ENCODE measurements at regions not wholly inside any gene's neighbourhood (a gene's known extent, or its start where the extent isn't known, plus 50 kb on each side); places are given as distances from the start of the nearest gene placed in this dataset.

DNA sequence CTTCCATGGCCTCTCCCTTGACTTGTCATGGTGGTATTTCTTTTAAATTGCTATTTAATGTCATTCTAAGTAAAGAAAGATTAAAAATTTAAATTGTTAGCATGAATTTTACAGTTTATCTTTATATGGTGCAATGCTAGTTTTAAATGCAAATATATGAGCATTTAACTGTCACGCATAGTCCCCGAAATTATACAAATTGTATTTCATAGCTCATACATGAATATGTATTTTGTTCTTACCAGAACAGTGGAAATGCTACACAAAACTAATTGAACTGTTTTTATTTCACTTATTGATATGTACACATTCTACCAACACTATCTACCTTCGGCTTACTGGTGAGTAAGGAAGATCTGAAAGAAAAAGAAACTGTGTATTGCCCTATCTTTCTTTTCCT, 125.8 kb downstream of the CARTPT start:
- Histone ChIP-seq H3K4me3 (ENCODE audit: low read length in 2 of 2) (no peak overlapping the region), H3K36me3 (replicated peaks in 1 of 2; ENCODE audit: control insufficient read depth in 2 of 2, insufficient read depth in 2 of 2, low read length in 2 of 2) (no peaks in the 10 kb centered on the region), H4K91ac (ENCODE audit: low read depth, low read length, poor library complexity) (no peak overlapping the region), H3K18ac (ENCODE audit: low read length) (no peak overlapping the region), H3K9me3 (replicated peaks in 1 of 2; ENCODE audit: control insufficient read depth in 2 of 2, insufficient read depth in 1 of 2, low read depth in 1 of 2, low read length in 2 of 2) (peaks cover 4 to 6% of the 10 kb centered on the region in 2 donors), H2BK120ac (ENCODE audit: low read depth, low read length) (no peak overlapping the region), H3K14ac (ENCODE audit: low read length) (no peak overlapping the region), H2AK5ac (ENCODE audit: low read depth, low read length) (no peak overlapping the region), H3K27ac (replicated peaks; ENCODE audit: low read length) (no peak overlapping the region), H3K4me2 (ENCODE audit: insufficient read depth, low read length, poor library complexity, severe bottlenecking) (no peak overlapping the region), H3K27me3 (ENCODE audit: control insufficient read depth in 3 of 3, insufficient read depth in 3 of 3, low read depth in 1 of 3, low read length in 3 of 3) (no peaks in the 10 kb centered on the region), H2BK12ac (ENCODE audit: low read length) (no peak overlapping the region), H3K4ac (ENCODE audit: low read length) (no peak overlapping the region), H3K4me1 (ENCODE audit: control insufficient read depth in 2 of 2, insufficient read depth in 1 of 2, low read depth in 1 of 2, low read length in 2 of 2) (peaks cover 0 to under 1% of the 10 kb centered on the region in 2 donors), H2BK15ac (ENCODE audit: low read length) (no peak overlapping the region), H2BK5ac (ENCODE audit: low read length) (no peak overlapping the region), H3K23ac (ENCODE audit: low read depth, low read length, poor library complexity) (no peak overlapping the region), H3K9ac (ENCODE audit: low read depth, low read length, poor library complexity) (no peak overlapping the region), H4K8ac (ENCODE audit: low read depth, low read length) (no peak overlapping the region), H3K79me1 (ENCODE audit: low read depth, low read length) (no peaks in the 10 kb centered on the region), H2AFZ (ENCODE audit: low read length) (no peak overlapping the region)
- no peak for DNase-seq (ENCODE audit: low spot score)
- no CpG with 5 or more reads among the region's 3 CpGs for WGBS, 2 donors (ENCODE audit: extremely low coverage in 2 of 2, insufficient read length in 2 of 2, insufficient replicate concordance in 1 of 2)

GRCh38 chr5:71859515-71859914, 140.4 kb downstream of the CARTPT start:
- Histone ChIP-seq H3K14ac (ENCODE audit: low read length) (no peak overlapping the region), H3K4me2 (ENCODE audit: insufficient read depth, low read length, poor library complexity, severe bottlenecking) (no peak overlapping the region), H3K4me1 (ENCODE audit: control insufficient read depth in 2 of 2, insufficient read depth in 1 of 2, low read depth in 1 of 2, low read length in 2 of 2) (peaks cover 0 to 4% of the 10 kb centered on the region in 2 donors), H3K9me3 (replicated peaks in 1 of 2; ENCODE audit: control insufficient read depth in 2 of 2, insufficient read depth in 1 of 2, low read depth in 1 of 2, low read length in 2 of 2) (peaks cover 0 to 4% of the 10 kb centered on the region in 2 donors), H2AK5ac (ENCODE audit: low read depth, low read length) (no peak overlapping the region), H3K4ac (ENCODE audit: low read length) (no peak overlapping the region), H3K9ac (ENCODE audit: low read depth, low read length, poor library complexity) (no peak overlapping the region), H3K27ac (replicated peaks; ENCODE audit: low read length) (no peak overlapping the region), H4K91ac (ENCODE audit: low read depth, low read length, poor library complexity) (no peak overlapping the region), H3K18ac (ENCODE audit: low read length) (no peak overlapping the region), H2BK120ac (ENCODE audit: low read depth, low read length) (no peak overlapping the region), H2BK12ac (ENCODE audit: low read length) (no peak overlapping the region), H2BK15ac (ENCODE audit: low read length) (no peak overlapping the region), H3K4me3 (ENCODE audit: low read length in 2 of 2) (no peak overlapping the region), H2AFZ (ENCODE audit: low read length) (no peak overlapping the region), H4K8ac (ENCODE audit: low read depth, low read length) (no peak overlapping the region), H3K36me3 (replicated peaks in 1 of 2; ENCODE audit: control insufficient read depth in 2 of 2, insufficient read depth in 2 of 2, low read length in 2 of 2) (no peaks in the 10 kb centered on the region), H3K27me3 (ENCODE audit: control insufficient read depth in 3 of 3, insufficient read depth in 3 of 3, low read depth in 1 of 3, low read length in 3 of 3) (peaks cover 0 to 4% (median 0%) of the 10 kb centered on the region in 3 experiments), H2BK5ac (ENCODE audit: low read length) (no peak overlapping the region), H3K79me1 (ENCODE audit: low read depth, low read length) (no peaks in the 10 kb centered on the region), H3K23ac (ENCODE audit: low read depth, low read length, poor library complexity) (no peak overlapping the region)
- no CpG with 5 or more reads among the region's 4 CpGs for WGBS, 2 donors (ENCODE audit: extremely low coverage in 2 of 2, insufficient read length in 2 of 2, insufficient replicate concordance in 1 of 2)
- DNase-seq (ENCODE audit: low spot score), result no peak

- Histone ChIP-seq H3K4me2 (ENCODE audit: insufficient read depth, low read length, poor library complexity, severe bottlenecking) (no peak overlapping the region), H3K4me1 (ENCODE audit: control insufficient read depth in 2 of 2, insufficient read depth in 1 of 2, low read depth in 1 of 2, low read length in 2 of 2) (peaks cover 0 to 4% of the 10 kb centered on the region in 2 donors), H3K4ac (ENCODE audit: low read length) (no peak overlapping the region), H3K14ac (ENCODE audit: low read length) (no peak overlapping the region), H3K79me1 (ENCODE audit: low read depth, low read length) (no peaks in the 10 kb centered on the region), H4K91ac (ENCODE audit: low read depth, low read length, poor library complexity) (no peak overlapping the region), H2BK12ac (ENCODE audit: low read length) (no peak overlapping the region), H3K27ac (replicated peaks; ENCODE audit: low read length) (no peak overlapping the region), H2AFZ (ENCODE audit: low read length) (no peak overlapping the region), H2BK5ac (ENCODE audit: low read length) (no peak overlapping the region), H3K36me3 (replicated peaks in 1 of 2; ENCODE audit: control insufficient read depth in 2 of 2, insufficient read depth in 2 of 2, low read length in 2 of 2) (no peaks in the 10 kb centered on the region), H3K18ac (ENCODE audit: low read length) (no peak overlapping the region), H3K9me3 (replicated peaks in 1 of 2; ENCODE audit: control insufficient read depth in 2 of 2, insufficient read depth in 1 of 2, low read depth in 1 of 2, low read length in 2 of 2) (peaks cover 0 to 4% of the 10 kb centered on the region in 2 donors), H3K23ac (ENCODE audit: low read depth, low read length, poor library complexity) (no peak overlapping the region), H2BK120ac (ENCODE audit: low read depth, low read length) (no peak overlapping the region), H3K9ac (ENCODE audit: low read depth, low read length, poor library complexity) (no peak overlapping the region), H2AK5ac (ENCODE audit: low read depth, low read length) (no peak overlapping the region), H2BK15ac (ENCODE audit: low read length) (no peak overlapping the region), H3K4me3 (ENCODE audit: low read length in 2 of 2) (no peak overlapping the region), H3K27me3 (ENCODE audit: control insufficient read depth in 3 of 3, insufficient read depth in 3 of 3, low read depth in 1 of 3, low read length in 3 of 3) (peaks cover 0 to 4% (median 0%) of the 10 kb centered on the region in 3 experiments), H4K8ac (ENCODE audit: low read depth, low read length) (no peak overlapping the region)
- WGBS, 2 donors (ENCODE audit: extremely low coverage in 2 of 2, insufficient read length in 2 of 2, insufficient replicate concordance in 1 of 2), result no CpG with 5 or more reads among the region's 3 CpGs
- DNase-seq (ENCODE audit: low spot score), result no peak
Measured at GRCh38 chr5:71860048-71860447, 141.0 kb downstream of the CARTPT start.

DNA sequence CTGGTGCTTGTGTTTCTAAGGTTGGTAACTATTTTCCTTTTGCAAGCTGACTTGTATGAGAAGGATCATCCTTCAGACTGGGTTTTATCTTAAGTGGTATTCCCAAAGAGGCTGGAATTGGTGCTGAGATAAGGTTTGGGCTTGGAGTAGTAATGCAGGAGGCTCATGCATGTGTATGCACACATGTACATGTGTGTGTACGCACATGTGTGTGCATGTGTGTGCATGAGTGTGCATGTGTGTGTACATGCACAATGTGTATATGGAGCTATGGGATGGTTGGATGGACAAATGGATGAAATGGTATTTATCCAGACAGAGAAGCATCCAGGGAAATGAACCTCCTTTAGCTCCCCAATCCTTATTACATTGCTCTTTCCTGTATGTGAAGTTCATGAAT, 142.6 kb downstream of the CARTPT start:
- Histone ChIP-seq H3K18ac (ENCODE audit: low read length) (no peak overlapping the region), H3K9ac (ENCODE audit: low read depth, low read length, poor library complexity) (no peak overlapping the region), H3K14ac (ENCODE audit: low read length) (no peak overlapping the region), H3K4ac (ENCODE audit: low read length) (no peak overlapping the region), H2BK120ac (ENCODE audit: low read depth, low read length) (no peak overlapping the region), H3K36me3 (replicated peaks in 1 of 2; ENCODE audit: control insufficient read depth in 2 of 2, insufficient read depth in 2 of 2, low read length in 2 of 2) (no peaks in the 10 kb centered on the region), H2BK12ac (ENCODE audit: low read length) (no peak overlapping the region), H3K4me2 (ENCODE audit: insufficient read depth, low read length, poor library complexity, severe bottlenecking) (no peak overlapping the region), H3K4me3 (ENCODE audit: low read length in 2 of 2) (no peak overlapping the region), H3K27me3 (ENCODE audit: control insufficient read depth in 3 of 3, insufficient read depth in 3 of 3, low read depth in 1 of 3, low read length in 3 of 3) (peaks cover 0 to 4% (median 0%) of the 10 kb centered on the region in 3 experiments), H3K27ac (replicated peaks; ENCODE audit: low read length) (no peak overlapping the region), H2BK5ac (ENCODE audit: low read length) (no peak overlapping the region), H4K8ac (ENCODE audit: low read depth, low read length) (no peak overlapping the region), H2AFZ (ENCODE audit: low read length) (no peak overlapping the region), H2AK5ac (ENCODE audit: low read depth, low read length) (no peak overlapping the region), H4K91ac (ENCODE audit: low read depth, low read length, poor library complexity) (no peak overlapping the region), H2BK15ac (ENCODE audit: low read length) (no peak overlapping the region), H3K23ac (ENCODE audit: low read depth, low read length, poor library complexity) (no peak overlapping the region), H3K4me1 (ENCODE audit: control insufficient read depth in 2 of 2, insufficient read depth in 1 of 2, low read depth in 1 of 2, low read length in 2 of 2) (peaks cover 0 to 4% of the 10 kb centered on the region in 2 donors), H3K79me1 (ENCODE audit: low read depth, low read length) (no peaks in the 10 kb centered on the region), H3K9me3 (replicated peaks in 1 of 2; ENCODE audit: control insufficient read depth in 2 of 2, insufficient read depth in 1 of 2, low read depth in 1 of 2, low read length in 2 of 2) (peaks cover 0 to 2% of the 10 kb centered on the region in 2 donors)
- no peak for DNase-seq (ENCODE audit: low spot score)
- WGBS, 2 donors (ENCODE audit: extremely low coverage in 2 of 2, insufficient read length in 2 of 2, insufficient replicate concordance in 1 of 2), result no CpG with 5 or more reads among the region's 1 CpG
